ENCODE measurements at regions not wholly inside any gene's neighbourhood (a gene's known extent, or its start where the extent isn't known, plus 50 kb on each side); places are given as distances from the start of the nearest gene placed in this dataset.

- Histone ChIP-seq H3K27me3 (ENCODE audit: insufficient read depth) (no peaks in the 10 kb centered on the region), H3K27ac (ENCODE audit: low read depth) (no peak overlapping the region), H3F3A (replicated peaks; ENCODE audit: low read depth) (no peaks in the 10 kb centered on the region), H2AFZ (peak overlapping the region; percentile 30; the same call in 1 of the 2 replicates), H3K9me2 (ENCODE audit: insufficient read depth) (peaks cover 5% of the 10 kb centered on the region; the same call in 1 of the 2 replicates), H3K4me2 (no peak overlapping the region), H3K79me2 (replicated peaks; ENCODE audit: insufficient read depth) (no peaks in the 10 kb centered on the region), H4K20me1 (replicated peaks; ENCODE audit: insufficient read depth) (no peaks in the 10 kb centered on the region), H3K4me1 (ENCODE audit: insufficient read depth) (peaks cover 9% of the 10 kb centered on the region; the same call in 1 of the 2 replicates), H3K4me3 (no peak overlapping the region), H3K36me3 (ENCODE audit: insufficient read depth) (no peaks in the 10 kb centered on the region)
- Mint-ChIP-seq H3K4me1 (peaks cover 10% of the 10 kb centered on the region), H3K4me3 (no peak overlapping the region), H3K9me3 (0 out of 3 replicates have a peak, but pooled peaks cover 10% of the 10 kb centered on the region), H3K36me3 (ENCODE audit: low read depth) (peaks cover 9% of the 10 kb centered on the region; the same call in 2 of the 3 replicates), H3K27ac (0 out of 2 replicates have a peak overlapping the region, but pooled peaks have one; percentile 34), H3K27me3 (ENCODE audit: insufficient read depth, low read depth, poor library complexity) (peaks cover 3% of the 10 kb centered on the region)
- DNase-seq (ENCODE audit: low spot score) (peak; percentile 14), ATAC-seq (no peak)
- TF ChIP-seq EZH2 (IDR thresholded peaks at IDR 0.05; ENCODE audit: low read depth, unreplicated experiment), result no peak
- TF ChIP-seq STAT1 (IDR thresholded peaks at IDR 0.05; ENCODE audit: unreplicated experiment), result no peak
- TF ChIP-seq JUNB (IDR thresholded peaks at IDR 0.05; ENCODE audit: unreplicated experiment), result no peak
- no peak for TF ChIP-seq POLR2AphosphoS5 (IDR thresholded peaks at IDR 0.05; ENCODE audit: low read depth)
These were observed 343.5 kb upstream of the SPRY2 start for GRCh38 chr13:80684217-80684991.

DNA sequence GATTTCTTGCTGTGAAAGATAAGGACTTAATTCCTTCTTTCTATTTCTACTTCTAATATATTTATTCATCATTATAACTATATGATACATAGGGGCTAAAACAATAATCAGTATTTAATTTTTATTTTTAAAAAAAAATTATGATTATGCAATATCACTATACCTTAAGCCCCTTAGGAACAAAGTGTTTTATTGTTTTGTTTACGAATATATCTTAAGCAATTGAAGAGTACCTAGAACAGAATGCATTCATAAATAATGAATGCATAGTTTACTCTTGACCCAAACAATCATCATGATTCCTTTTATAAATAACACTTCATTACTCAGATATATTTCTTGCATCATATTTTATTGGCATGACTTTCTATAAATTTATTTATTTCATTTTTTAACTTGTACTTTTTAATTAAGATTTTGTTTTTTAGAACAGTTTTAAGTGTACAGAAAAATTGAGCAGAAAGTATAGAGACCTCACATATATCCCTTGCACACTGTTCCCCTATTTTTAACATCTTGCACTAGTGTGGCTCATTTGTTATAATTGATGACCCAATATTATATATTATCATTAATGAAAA, 339.9 kb upstream of the SPRY2 start:
- Histone ChIP-seq H4K20me1 (replicated peaks; ENCODE audit: insufficient read depth) (no peaks in the 10 kb centered on the region), H2AFZ (no peak overlapping the region), H3K4me2 (no peak overlapping the region), H3F3A (replicated peaks; ENCODE audit: low read depth) (no peaks in the 10 kb centered on the region), H3K4me1 (ENCODE audit: insufficient read depth) (peaks cover 9% of the 10 kb centered on the region; the same call in 1 of the 2 replicates), H3K79me2 (replicated peaks; ENCODE audit: insufficient read depth) (no peaks in the 10 kb centered on the region), H3K9me2 (ENCODE audit: insufficient read depth) (peaks cover 2% of the 10 kb centered on the region; the same call in 1 of the 2 replicates), H3K36me3 (ENCODE audit: insufficient read depth) (no peaks in the 10 kb centered on the region), H3K27me3 (ENCODE audit: insufficient read depth) (no peaks in the 10 kb centered on the region), H3K4me3 (no peak overlapping the region), H3K27ac (ENCODE audit: low read depth) (no peak overlapping the region)
- Mint-ChIP-seq H3K36me3 (ENCODE audit: low read depth) (no peaks in the 10 kb centered on the region), H3K27me3 (ENCODE audit: insufficient read depth, low read depth, poor library complexity) (peaks cover 2% of the 10 kb centered on the region), H3K27ac (no peak overlapping the region), H3K9me3 (peaks cover 5% of the 10 kb centered on the region; the same call in 2 of the 3 replicates), H3K4me1 (peaks cover 4% of the 10 kb centered on the region), H3K4me3 (no peak overlapping the region)
- ATAC-seq (no peak), DNase-seq (ENCODE audit: low spot score) (no peak)
- TF ChIP-seq EZH2 (IDR thresholded peaks at IDR 0.05; ENCODE audit: low read depth, unreplicated experiment) (no peak), ZNF462 (CRISPR knock-in tag; IDR thresholded peaks at IDR 0.05) (no peak), ZNF114 (CRISPR knock-in tag; IDR thresholded peaks at IDR 0.05) (no peak), JUNB (IDR thresholded peaks at IDR 0.05; ENCODE audit: unreplicated experiment) (no peak), CREB1 (CRISPR knock-in tag; IDR thresholded peaks at IDR 0.05; ENCODE audit: low read depth) (no peak), POLR2AphosphoS5 (IDR thresholded peaks at IDR 0.05; ENCODE audit: low read depth) (no peak)
- TF ChIP-seq, protein P1, sequence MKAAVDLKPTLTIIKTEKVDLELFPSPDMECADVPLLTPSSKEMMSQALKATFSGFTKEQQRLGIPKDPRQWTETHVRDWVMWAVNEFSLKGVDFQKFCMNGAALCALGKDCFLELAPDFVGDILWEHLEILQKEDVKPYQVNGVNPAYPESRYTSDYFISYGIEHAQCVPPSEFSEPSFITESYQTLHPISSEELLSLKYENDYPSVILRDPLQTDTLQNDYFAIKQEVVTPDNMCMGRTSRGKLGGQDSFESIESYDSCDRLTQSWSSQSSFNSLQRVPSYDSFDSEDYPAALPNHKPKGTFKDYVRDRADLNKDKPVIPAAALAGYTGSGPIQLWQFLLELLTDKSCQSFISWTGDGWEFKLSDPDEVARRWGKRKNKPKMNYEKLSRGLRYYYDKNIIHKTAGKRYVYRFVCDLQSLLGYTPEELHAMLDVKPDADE (IDR thresholded peaks at IDR 0.05), result no peak
- TF ChIP-seq, protein P2, sequence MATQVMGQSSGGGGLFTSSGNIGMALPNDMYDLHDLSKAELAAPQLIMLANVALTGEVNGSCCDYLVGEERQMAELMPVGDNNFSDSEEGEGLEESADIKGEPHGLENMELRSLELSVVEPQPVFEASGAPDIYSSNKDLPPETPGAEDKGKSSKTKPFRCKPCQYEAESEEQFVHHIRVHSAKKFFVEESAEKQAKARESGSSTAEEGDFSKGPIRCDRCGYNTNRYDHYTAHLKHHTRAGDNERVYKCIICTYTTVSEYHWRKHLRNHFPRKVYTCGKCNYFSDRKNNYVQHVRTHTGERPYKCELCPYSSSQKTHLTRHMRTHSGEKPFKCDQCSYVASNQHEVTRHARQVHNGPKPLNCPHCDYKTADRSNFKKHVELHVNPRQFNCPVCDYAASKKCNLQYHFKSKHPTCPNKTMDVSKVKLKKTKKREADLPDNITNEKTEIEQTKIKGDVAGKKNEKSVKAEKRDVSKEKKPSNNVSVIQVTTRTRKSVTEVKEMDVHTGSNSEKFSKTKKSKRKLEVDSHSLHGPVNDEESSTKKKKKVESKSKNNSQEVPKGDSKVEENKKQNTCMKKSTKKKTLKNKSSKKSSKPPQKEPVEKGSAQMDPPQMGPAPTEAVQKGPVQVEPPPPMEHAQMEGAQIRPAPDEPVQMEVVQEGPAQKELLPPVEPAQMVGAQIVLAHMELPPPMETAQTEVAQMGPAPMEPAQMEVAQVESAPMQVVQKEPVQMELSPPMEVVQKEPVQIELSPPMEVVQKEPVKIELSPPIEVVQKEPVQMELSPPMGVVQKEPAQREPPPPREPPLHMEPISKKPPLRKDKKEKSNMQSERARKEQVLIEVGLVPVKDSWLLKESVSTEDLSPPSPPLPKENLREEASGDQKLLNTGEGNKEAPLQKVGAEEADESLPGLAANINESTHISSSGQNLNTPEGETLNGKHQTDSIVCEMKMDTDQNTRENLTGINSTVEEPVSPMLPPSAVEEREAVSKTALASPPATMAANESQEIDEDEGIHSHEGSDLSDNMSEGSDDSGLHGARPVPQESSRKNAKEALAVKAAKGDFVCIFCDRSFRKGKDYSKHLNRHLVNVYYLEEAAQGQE (IDR thresholded peaks at IDR 0.05; ENCODE audit: unreplicated experiment), result no peak
